ENCODE measurements at regions not wholly inside any gene's neighbourhood (a gene's known extent, or its start where the extent isn't known, plus 50 kb on each side); places are given as distances from the start of the nearest gene placed in this dataset.

DNA sequence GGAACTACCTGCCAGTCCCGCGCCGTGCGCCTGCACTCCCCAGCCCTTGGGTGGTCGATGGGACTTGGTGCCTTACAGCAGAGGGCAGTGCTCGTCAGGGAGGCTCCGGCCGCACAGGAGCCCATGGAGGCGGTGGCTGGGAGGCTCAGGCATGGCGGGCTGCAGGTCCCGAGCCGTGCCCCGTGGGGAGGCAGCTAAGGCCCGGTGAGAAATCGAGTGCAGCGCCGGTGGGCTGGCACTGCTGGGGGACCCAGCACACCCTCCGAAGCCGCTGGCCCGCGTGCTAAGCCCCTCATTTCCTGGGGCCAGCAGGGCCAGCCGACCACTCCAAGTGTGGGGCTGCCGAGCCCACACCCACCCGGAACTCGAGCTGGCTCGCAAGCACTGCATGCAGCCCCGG is 580.2 kb downstream of the ZIC1 start:
- DNase-seq (ENCODE audit: low read depth in 3 of 3, low spot score in 2 of 3): no peak

DNA sequence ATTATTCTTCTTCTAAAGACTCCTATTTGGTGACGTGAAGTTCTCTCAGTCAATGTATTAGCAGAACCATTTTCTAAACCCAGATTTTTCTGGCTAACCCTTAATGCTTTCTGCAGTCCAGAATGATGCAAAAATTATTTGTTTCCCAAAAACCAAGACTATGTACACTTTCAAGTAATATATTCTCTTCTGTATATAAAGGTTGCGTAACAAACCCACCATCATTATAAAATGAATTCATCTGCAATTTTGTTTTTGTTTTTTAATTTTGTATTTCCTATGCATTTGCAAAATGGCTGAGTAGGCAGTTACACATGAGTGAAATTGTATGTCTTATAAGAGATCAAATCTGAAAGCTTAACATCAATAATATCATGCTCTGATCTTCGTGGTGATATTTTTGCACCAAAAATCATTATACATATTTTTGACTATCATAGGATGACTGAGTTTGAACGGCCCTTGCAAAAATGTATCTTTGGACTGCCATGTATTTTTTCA is 593.6 kb downstream of the ZIC1 start:
- no peak for DNase-seq (ENCODE audit: low read depth in 3 of 3, low spot score in 2 of 3)

DNA sequence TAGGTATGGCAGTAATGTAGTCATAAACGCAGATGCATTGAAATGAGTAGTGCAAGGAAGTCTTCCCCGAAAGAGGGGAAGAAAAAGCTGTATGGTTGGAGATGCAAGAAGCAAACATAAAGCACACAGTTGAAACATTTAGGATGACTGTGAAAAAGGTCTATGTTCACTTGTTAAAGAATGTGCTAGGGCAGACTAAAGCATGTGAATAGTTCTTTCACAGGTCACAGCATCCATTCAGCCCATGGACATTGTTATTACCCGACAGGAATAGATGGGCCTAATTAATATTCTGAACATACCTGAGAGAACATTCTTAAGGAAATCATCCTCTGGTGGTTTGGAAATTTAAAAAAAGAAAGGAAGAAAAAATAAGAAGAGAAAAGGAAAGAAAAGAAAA is 595.2 kb downstream of the ZIC1 start:
- DNase-seq (ENCODE audit: low read depth in 3 of 3, low spot score in 2 of 3): no peak

DNA sequence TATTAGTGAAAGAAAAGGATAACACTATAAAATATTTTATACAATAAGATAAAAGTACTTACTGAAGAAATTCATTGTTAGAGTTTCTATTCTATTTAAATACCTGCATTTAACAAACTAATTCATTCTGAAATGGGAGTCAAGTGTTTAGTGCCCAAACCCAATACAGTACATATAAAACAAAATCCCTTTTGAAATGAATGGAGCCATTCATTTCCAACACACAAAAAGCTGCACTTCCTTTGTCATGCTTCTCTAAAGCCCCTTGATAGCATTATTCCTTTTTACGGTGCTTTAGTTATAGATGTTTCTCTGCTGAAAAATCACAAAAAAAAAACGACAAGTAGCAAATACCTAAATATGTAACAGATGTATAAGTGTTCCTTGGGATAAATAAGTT is 596.3 kb downstream of the ZIC1 start:
- DNase-seq (ENCODE audit: low read depth in 3 of 3, low spot score in 2 of 3): no peak

DNA sequence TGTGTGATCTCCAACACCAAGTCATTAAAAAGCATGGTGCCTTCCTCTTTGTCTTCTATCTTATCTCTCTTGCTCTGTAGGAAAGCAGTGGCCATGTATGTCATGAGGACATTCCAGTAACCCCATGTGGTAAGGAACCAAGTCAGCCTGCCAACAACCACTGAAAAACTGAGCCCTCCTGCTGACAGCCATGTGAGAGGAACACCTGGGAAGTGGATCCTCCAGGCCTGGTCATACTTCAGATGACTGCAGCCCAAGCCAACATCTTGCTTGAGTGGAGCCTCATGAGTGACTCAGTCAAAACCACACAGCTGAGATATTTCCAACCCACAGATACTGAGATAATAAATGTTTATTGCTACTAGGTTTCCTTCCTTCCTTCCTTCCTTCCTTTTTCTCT is 597.3 kb downstream of the ZIC1 start:
- no peak for DNase-seq (ENCODE audit: low read depth in 3 of 3, low spot score in 2 of 3)

DNA sequence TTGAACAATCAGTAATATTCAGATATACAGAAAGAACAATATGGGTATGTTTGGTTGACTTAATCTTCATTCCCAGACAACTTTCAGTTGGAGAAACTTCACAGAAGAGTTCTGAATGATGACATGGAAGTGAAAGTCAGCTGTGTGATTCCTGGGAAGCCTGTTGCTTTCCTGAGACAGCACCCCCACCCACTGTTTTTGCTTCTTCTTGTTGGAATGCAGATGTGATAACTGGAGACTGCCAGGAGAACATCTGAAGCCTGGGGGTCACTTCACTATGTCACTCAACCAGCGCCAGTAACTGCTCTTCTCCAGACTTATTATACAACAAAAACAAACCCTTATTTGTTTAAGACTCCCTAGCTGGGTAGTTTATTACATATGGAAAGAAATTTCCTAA is 599.4 kb downstream of the ZIC1 start:
- DNase-seq (ENCODE audit: low read depth in 3 of 3, low spot score in 2 of 3): no peak

DNA sequence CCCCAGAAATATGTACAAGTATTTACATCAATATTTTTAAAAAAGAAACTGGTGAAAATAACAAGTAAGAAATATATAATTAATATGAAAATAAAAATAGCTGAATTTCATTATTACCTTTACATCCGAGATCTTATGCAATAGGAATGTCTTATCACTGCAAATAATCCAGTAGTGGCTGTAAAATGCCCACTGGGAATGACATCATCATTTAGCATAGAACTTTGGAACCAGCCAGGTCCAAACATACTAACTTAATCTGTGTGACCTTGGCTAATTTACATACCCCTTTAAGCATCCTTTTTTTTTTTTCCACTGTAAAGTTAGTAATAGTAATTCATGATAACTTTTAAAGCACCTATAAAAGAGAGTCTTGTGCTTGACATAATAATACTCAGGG is 611.7 kb downstream of the ZIC1 start:
- DNase-seq (ENCODE audit: low read depth in 3 of 3, low spot score in 2 of 3): no peak

DNA sequence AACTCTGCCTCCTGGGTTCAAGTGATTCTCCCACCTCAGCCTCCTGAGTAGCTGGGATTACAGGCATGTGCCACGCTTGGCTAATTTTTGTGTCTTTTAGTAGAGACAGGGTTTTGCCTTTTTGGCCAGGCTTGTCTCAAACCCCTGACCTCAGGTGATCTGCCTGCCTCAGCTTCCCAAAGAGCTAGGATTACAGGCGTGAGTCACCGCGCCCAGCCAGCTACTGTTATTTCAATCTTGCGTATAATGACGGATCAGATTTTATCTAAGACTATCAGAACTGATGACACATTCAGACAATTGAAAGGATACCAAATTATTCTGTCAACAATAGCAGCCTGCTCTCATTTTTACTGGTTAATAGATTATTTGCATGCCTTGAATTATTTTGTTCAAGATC is 612.2 kb downstream of the ZIC1 start:
- DNase-seq (ENCODE audit: low read depth in 3 of 3, low spot score in 2 of 3): no peak

DNA sequence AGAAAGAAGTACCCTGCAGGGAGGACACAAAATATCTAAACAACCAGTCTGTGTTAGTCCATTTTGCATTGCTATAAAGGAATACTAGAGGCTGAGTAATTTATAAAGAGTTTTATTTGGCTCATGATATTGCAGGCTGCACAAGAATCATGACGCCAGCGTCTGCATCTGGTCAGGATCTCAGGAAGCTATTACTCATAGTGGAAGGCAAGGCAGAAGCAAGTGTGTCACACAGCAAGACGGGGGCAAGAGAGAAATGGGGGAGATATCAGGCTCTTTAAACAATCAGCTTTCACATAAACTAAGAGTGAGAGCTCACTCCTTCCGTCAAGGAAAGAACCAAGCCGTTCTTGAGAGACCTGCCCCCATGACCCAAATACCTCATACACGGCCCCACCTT is 614.8 kb downstream of the ZIC1 start:
- no peak for DNase-seq (ENCODE audit: low read depth in 3 of 3, low spot score in 2 of 3)

DNA sequence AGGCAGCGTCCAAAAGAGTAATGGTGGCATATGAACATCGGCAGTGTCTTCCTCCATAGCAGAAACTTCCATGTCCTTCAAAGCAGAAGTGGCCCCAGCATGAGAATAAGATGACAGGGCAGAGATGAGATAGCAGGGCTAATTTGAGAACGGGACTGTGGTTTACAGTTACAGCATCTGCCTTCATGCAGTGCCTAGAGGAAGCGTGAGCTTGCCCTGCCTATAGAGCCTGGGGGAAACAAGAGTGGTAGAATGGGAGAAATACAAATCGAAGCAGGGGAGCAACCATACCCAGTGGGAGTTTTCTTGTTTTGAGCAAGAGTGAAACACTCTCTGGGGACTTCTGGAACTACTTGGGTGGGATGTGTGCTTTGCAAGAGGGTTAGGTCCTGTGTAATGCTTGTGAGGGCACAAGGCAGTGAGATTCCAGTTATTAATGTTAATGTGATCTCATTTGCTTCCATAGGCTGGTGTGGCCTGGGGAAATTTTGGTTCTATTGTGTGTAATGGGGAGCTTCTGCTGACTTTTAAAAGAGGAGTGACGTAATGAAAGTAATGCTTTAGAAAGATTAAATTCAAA is 616.9 kb downstream of the ZIC1 start:
- no peak for DNase-seq (ENCODE audit: low read depth in 3 of 3, low spot score in 2 of 3)

DNA sequence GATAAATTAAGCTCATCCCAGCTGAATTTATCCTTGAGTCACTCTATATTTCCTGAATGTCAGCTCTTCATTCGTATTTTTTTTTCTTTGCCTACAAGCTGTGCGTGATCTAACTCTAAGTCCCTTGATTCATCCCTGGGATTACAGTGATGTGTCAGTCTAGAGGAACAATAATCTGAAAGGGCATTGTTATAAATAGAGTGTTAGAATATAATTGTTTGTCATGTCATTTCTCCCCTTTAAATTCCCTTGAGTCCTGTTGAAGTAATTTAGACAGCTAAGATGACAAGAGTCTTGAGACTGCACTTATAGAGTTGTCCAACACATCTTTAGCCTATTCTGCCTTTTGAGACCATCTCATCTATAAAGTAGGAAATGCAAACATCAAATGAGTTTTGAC is 621.8 kb downstream of the ZIC1 start:
- DNase-seq (ENCODE audit: low read depth in 3 of 3, low spot score in 2 of 3): no peak

DNA sequence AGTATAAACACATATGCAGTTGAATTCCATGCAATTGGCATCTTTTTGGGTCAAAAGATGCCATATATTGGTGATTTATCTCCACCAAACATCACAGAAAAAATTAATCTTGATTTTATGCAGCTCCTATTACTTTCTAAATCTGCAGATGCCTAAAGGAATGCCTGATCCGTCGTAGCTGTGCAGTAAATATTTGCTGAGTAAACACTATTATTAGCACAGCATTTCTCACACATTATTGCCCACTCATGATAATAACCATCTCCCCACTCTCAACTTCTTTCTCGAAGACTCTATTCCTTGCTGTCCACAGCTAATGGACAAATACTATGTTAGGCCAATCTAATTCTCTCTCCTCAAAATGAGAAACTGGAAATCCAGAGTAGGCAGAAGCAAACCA is 625.2 kb downstream of the ZIC1 start:
- DNase-seq (ENCODE audit: low read depth in 3 of 3, low spot score in 2 of 3): no peak

DNA sequence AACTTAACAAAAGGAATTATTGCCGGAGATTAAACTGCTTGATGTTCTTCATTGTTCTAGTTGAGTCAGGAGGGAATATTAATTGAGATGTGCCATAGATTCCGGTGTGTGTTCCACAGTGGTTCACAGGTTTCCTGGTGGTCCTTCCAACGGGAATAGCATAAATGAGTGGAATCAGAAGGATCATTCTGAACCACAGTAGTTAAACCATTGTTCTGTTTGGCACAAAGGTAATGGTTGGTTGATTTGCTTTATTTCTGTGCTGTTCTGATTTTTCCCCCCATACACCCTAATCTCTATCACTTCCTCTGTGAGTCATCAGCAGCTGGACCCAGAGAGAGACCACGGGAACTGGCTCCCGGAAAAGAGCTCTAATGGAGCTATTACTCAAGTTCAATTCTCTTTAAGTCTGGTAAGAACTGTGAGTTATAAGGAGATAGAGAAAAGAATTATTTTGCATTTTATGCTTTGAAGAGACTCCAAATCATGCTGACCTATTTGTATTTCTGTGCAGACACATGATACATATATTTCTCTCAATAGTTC is 627.2 kb downstream of the ZIC1 start:
- DNase-seq (ENCODE audit: low read depth in 3 of 3, low spot score in 2 of 3): no peak

DNA sequence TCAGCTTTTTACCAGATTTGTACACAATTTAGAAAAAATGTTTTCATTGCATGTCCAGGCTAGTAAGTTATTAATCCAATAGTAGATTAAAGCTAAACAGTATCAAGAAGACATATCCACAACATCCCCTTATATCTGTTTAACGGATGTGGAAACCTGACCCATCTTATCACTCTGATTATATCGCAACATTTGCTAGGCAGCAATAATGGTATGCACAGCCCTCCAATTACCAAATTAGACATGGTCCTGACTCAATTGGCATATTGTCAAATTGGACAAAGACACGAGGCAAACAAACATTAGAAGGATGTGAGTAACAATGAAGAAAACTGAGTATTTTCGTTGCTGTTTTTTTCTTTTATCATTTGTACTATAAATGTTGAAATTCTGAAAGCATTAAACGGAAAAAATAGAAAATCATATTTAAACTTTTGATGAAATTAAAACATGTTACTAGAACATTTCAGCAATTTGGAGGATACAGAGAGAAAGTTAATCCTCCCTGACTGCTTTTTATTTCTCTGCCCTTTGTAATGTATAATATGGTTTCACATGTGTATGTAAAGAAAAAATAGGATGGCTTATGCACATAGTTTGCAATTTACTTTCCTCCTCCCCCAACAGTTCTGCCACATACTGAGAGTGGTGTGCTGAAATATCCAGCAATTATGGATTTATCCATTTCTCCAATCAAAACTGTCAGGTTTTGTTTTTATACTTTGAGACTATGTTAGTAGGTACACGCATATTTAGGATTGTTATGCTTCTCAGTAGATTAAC is 633.7 kb downstream of the ZIC1 start:
- DNase-seq (ENCODE audit: low read depth in 3 of 3, low spot score in 2 of 3): no peak

DNA sequence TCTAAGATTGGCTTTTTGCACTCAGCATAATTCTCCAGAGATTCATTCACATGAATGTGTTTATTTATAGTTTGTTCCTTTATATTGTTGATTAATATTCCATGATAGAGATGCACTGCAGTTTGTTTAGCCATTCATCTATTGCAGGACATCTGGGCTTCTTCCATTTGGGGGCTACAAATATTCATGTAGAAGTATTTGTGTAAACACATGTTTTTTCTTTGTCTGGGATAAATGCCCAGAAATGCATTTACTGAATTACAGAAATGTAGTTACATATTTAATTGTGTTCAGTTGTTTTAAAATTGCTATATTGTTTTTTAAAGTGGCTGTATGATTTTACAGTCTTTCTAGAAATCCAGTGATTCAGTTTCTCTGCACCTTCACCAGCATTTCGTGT is 635.0 kb downstream of the ZIC1 start:
- no peak for DNase-seq (ENCODE audit: low read depth in 3 of 3, low spot score in 2 of 3)

DNA sequence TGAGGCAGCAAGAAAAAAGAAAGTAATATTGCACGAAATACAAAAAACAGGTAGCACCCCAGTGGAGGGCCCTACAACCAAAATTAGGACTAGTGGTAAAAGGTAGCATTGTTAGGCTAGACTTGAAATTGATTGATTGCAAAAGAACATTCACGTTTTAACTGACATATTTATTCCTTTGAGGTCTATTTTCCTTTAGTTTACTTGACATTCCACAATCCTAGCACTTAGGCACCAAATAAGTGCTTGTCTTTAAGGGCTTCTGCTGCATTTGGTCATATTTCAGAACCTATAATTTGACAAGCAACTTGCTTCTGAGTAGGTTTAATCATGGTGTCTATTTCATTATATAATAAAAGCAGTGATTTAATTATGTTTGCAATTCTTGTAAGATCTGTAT is 642.7 kb upstream of the AGTR1 start:
- no peak for DNase-seq (ENCODE audit: low read depth in 3 of 3, low spot score in 2 of 3)

DNA sequence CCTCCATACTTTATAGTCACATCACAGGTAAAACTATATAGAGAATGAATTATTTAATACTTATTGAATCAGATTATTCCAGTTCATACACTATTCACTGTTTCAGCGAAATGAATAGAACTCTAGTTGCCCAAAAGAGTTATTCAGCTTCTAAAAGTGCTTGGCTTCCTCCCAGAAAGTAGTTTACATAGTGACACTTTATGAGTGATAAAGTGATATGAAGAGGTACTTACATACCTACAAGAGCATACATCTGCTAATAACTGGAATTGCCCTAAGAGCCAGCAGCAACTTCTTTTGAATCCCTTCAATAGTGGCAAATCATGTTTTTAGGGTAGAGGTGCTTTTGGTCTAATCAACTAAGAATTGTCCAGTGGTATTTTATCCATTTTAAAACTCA is 635.1 kb upstream of the AGTR1 start:
- no peak for DNase-seq (ENCODE audit: low read depth in 3 of 3, low spot score in 2 of 3)

DNA sequence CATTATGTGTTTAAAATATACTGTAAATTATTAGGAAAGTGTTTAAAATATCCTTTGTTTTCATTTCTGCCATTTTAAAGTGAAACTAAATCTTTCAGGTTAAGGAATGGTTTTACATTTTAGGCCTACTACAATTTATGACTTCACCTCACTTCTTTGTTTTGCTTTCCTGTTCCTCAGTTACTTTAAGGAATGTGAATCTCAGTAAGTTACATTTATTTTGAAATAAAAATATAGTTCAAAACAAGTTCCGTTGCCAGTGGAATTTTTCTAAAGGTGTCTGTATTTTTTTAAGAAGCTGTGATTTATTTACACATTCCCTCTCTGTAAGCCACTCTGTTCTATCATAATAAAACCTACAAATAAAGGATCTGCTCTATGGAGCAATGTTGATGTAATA is 630.9 kb upstream of the AGTR1 start:
- DNase-seq (ENCODE audit: low read depth in 3 of 3, low spot score in 2 of 3): no peak

DNA sequence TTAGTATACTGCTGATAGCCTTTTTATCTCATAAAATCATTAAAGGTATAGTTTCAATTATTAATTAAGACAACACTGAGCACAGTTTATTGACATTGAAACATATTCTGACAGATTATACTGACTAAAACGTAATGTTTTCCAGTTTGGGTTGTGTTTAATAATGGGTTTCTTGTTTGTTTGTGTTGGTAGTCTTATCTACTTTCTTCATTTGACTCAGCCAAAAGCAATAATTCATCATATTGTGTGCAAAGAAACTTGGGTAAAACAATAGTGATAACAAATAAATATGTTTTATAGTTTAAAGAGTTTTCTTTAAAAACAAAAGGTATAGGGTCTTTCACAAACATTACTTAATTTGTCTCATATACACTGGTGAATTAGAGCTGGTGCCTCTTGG is 629.2 kb upstream of the AGTR1 start:
- DNase-seq (ENCODE audit: low read depth in 3 of 3, low spot score in 2 of 3): no peak

DNA sequence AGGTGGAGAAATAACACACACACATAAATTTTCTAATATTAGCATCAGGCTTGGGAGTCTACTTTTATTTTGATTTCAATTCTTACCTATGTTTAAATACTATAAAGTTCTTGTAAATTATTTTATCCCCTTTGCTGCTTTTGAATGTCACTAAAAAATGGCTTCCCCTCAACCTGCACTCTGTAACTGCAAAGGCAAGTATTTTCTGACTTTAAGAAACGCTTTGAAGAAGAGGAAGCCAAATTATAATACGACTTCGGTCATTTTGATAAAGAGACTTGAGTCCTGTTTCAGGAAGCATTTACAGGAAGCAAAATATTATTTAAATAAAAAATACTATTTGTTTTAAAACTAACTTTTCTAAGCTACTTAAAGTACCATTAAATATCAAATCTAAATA is 627.7 kb upstream of the AGTR1 start:
- DNase-seq (ENCODE audit: low read depth in 3 of 3, low spot score in 2 of 3): no peak

DNA sequence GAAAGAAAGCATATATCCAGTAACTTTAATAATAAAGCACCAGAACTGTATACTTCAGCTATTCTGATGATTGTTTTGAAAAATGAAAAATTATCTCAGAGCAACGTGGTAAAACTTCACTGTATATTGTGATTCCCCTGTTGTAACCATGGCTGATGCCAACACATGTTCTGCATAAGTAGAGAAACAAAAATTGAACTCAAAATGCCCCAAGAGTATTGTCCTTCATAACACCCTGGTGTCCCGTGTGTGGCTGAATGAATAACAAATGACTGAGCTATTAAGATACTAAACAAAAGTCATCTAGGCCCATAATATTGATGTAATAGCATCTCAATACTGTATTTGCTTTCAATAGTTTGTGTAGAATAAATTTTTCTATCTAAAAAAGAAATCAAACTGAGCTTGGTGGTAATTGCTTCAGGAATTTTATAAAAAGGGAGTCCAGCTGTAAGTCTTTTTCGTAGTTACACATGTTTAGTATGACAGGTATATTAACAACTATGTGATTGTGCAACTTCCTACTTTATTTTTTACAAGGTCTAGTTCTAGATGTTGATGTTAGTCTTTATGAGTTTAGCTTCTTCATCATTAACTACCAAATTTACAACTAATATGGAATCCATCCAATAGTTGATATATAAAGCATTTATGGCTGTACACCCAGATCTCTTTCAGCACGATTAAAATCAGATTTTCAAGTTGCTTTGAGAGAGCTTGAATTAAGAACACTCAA is 623.8 kb upstream of the AGTR1 start:
- DNase-seq (ENCODE audit: low read depth in 3 of 3, low spot score in 2 of 3): no peak

DNA sequence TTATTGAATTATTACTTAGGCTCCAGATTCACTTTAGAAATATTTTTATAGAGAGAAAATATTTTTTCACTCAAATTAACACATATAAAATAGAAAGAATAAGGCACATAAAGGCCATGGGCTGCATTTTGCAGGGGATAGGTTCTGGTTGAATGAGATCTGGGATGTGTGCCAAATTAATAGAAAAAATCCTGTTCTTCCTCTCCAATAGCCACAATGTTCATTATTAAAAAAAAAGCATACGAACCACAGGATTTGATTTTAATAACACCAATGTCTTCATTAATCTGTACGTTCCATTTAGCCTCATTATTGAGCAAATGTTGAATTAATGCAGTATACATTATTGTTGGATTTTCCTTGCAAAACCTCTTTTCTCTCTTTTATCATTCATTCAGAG is 622.8 kb upstream of the AGTR1 start:
- no peak for DNase-seq (ENCODE audit: low read depth in 3 of 3, low spot score in 2 of 3)
